Liver (tissue), 8 donors: ENCODE measurements at regions not wholly inside any gene's neighbourhood (a gene's known extent, or its start where the extent isn't known, plus 50 kb on each side); places are given as distances from the start of the nearest gene placed in this dataset.

Source experiments
- DNase-seq: peaks from one replicate; pipeline ENCODE4 v3.0.0-alpha.2; 2017; ENCODE audit warnings: low spot score
- H3K27ac ChIP-seq, 2 donors: one replicate each; pipeline ENCODE4 v1.7.0; 2013; ENCODE audit warnings: inconsistent platforms in 2 of 2, low read length in 2 of 2, control low read depth in 1 of 2, low read depth in 1 of 2, mild to moderate bottlenecking in 1 of 2
- H3K27me3 ChIP-seq, 4 donors: one replicate each; pipeline versions ENCODE4 v1.6.1 to v1.7.0; 2013; ENCODE audit warnings: low read length in 3 of 4, inconsistent platforms in 1 of 4, mild to moderate bottlenecking in 1 of 4, moderate library complexity in 1 of 4; ENCODE audit not compliant: control insufficient read depth in 4 of 4, insufficient read depth in 4 of 4
- H3K36me3 ChIP-seq, 4 donors: one replicate each; pipeline versions ENCODE4 v1.6.1 to v1.7.0; 2013; ENCODE audit warnings: low read length in 3 of 4, mild to moderate bottlenecking in 3 of 4, low read depth in 1 of 4, moderate library complexity in 1 of 4; ENCODE audit not compliant: control insufficient read depth in 4 of 4, insufficient read depth in 3 of 4
- H3K4me1 ChIP-seq, 4 donors: one replicate each; pipeline versions ENCODE4 v1.6.1 to v1.7.0; 2013; ENCODE audit warnings: low read length in 3 of 4, mild to moderate bottlenecking in 3 of 4, moderate library complexity in 1 of 4; ENCODE audit not compliant: control insufficient read depth in 4 of 4, insufficient read depth in 4 of 4
- H3K4me3 ChIP-seq, 3 donors: one replicate each; pipeline versions ENCODE4 v1.6.1 to v1.7.0; 2013; ENCODE audit warnings: low read length in 3 of 3, control low read depth in 1 of 3, low read depth in 1 of 3, mild to moderate bottlenecking in 1 of 3
- H3K9ac ChIP-seq, 2 donors: one replicate each; pipeline ENCODE4 v1.7.0; 2013; ENCODE audit warnings: low read length in 2 of 2, mild to moderate bottlenecking in 2 of 2, moderate library complexity in 2 of 2, control low read depth in 1 of 2, low read depth in 1 of 2
- H3K9me3 ChIP-seq, 4 donors: one replicate each; pipeline versions ENCODE4 v1.6.1 to v1.7.0; 2013; ENCODE audit warnings: low read length in 3 of 4; ENCODE audit not compliant: control insufficient read depth in 4 of 4
- CTCF ChIP-seq: fragments of 150-350 bp; IDR thresholded peaks from 2 replicates; pipeline ENCODE4 v1.5.1; 2017; ENCODE audit warnings: improper control_type of control experiment, low read depth, low read length; ENCODE audit not compliant: missing input control
- EGR1 ChIP-seq, 2 donors: IDR thresholded peaks; 2 replicates each; pipeline ENCODE4 v1.6.1; 2016 to 2018; ENCODE audit warnings: antibody characterized with exemption in 2 of 2, low read depth in 2 of 2
- FOXA2 ChIP-seq: IDR thresholded peaks from 2 replicates; pipeline ENCODE4 v1.6.1; 2016; ENCODE audit warnings: antibody characterized with exemption
- GABPA ChIP-seq, 2 donors: IDR thresholded peaks in 1 of 2; conservative IDR thresholded peaks in 1 of 2; 2 replicates each; pipeline ENCODE4 v1.6.1; 2016; ENCODE audit warnings: antibody characterized with exemption in 2 of 2, mild to moderate bottlenecking in 1 of 2, moderate library complexity in 1 of 2
- HNF4A ChIP-seq, 2 donors: conservative IDR thresholded peaks; 2 replicates each; pipeline ENCODE4 v1.6.1; 2016; ENCODE audit warnings: antibody characterized with exemption in 2 of 2, mild to moderate bottlenecking in 2 of 2
- HNF4G ChIP-seq: IDR thresholded peaks from 2 replicates; pipeline ENCODE4 v1.6.1; 2016; ENCODE audit warnings: antibody characterized with exemption
- JUND ChIP-seq, 2 donors: IDR thresholded peaks; 2 replicates each; pipeline ENCODE4 v1.6.1; 2016; ENCODE audit warnings: antibody characterized with exemption in 2 of 2
- MAX ChIP-seq: IDR thresholded peaks from 2 replicates; pipeline ENCODE4 v1.6.1; 2016; ENCODE audit warnings: antibody characterized with exemption
- NR2F2 ChIP-seq: IDR thresholded peaks from 2 replicates; pipeline ENCODE4 v1.6.1; 2016; ENCODE audit warnings: antibody characterized with exemption
- RAD21 ChIP-seq, 2 donors: IDR thresholded peaks; 2 replicates each; pipeline ENCODE4 v1.6.1; 2016; ENCODE audit warnings: antibody characterized with exemption in 2 of 2, mild to moderate bottlenecking in 2 of 2
- RXRA ChIP-seq, 2 donors: IDR thresholded peaks; 2 replicates each; pipeline ENCODE4 v1.6.1; 2017 to 2018; ENCODE audit warnings: antibody characterized with exemption in 2 of 2, mild to moderate bottlenecking in 1 of 2
- SP1 ChIP-seq: IDR thresholded peaks from 2 replicates; pipeline ENCODE4 v1.6.1; 2018; ENCODE audit warnings: antibody characterized with exemption, mild to moderate bottlenecking
- YY1 ChIP-seq: IDR thresholded peaks from 2 replicates; pipeline ENCODE4 v1.6.1; 2016; ENCODE audit warnings: antibody characterized with exemption, mild to moderate bottlenecking
- WGBS: extraction: QIAGEN DNeasy Blood & Tissue Kit; methylation state at CpG from one replicate; pipeline ENCODE4 v1.1.7; 2013; 5-methylcytosine and 5-hydroxymethylcytosine counted together
- TF ChIP-seq, protein P1 (sequence below): IDR thresholded peaks from 2 replicates; pipeline ENCODE4 v1.6.1; 2016; ENCODE audit warnings: antibody characterized with exemption
- TF ChIP-seq, protein P2 (sequence below): IDR thresholded peaks from 2 replicates; pipeline ENCODE4 v1.6.1; 2016; ENCODE audit warnings: antibody characterized with exemption
- donor health status: healthy.
- donor health status: healthy.
- donor health status: healthy.
- donor health status: healthy.
- donor health status: healthy.

DNA sequence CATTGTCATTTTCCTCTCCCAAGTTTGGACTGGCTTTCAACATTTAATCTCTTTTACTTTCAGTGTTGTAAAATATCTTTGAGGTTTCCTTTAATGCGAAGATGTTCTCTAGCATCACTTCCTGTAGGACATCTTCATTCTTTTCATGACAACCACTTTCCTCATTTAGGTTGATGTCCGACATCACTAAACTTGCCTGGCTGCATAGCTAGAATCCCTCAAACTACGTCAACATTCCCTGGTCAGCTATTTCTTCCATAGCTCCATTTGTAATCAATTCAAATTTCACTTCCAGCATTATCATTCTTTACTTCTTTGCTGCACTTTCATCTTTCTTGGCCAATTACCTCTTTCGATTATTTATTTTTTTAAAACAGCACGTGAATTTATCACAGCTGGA is 198.6 kb upstream of the EMCN start (continued):
- TF ChIP-seq CTCF (no peak), NR2F2 (no peak), FOXA2 (no peak)

- H3K36me3 ChIP-seq: no peaks in the 10 kb centered on the region
- no peaks in the 10 kb centered on the region for H3K27me3 ChIP-seq
- no peak overlapping the region for H3K27ac ChIP-seq
- 54% methylated on average over 4 of the region's 4 CpGs for WGBS
- H3K4me3 ChIP-seq: no peak overlapping the region
- H3K9me3 ChIP-seq: no peaks in the 10 kb centered on the region
- no peaks in the 10 kb centered on the region for H3K4me1 ChIP-seq
- no peak for DNase-seq
- no peak overlapping the region for H3K9ac ChIP-seq
- TF ChIP-seq, protein P1, sequence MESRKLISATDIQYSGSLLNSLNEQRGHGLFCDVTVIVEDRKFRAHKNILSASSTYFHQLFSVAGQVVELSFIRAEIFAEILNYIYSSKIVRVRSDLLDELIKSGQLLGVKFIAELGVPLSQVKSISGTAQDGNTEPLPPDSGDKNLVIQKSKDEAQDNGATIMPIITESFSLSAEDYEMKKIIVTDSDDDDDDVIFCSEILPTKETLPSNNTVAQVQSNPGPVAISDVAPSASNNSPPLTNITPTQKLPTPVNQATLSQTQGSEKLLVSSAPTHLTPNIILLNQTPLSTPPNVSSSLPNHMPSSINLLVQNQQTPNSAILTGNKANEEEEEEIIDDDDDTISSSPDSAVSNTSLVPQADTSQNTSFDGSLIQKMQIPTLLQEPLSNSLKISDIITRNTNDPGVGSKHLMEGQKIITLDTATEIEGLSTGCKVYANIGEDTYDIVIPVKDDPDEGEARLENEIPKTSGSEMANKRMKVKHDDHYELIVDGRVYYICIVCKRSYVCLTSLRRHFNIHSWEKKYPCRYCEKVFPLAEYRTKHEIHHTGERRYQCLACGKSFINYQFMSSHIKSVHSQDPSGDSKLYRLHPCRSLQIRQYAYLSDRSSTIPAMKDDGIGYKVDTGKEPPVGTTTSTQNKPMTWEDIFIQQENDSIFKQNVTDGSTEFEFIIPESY: no peak
- no peak for TF ChIP-seq RAD21 (IDR thresholded peaks at IDR 0.05)
These were observed 191.0 kb upstream of the EMCN start for GRCh38 chr4:100708776-100709175.

DNA sequence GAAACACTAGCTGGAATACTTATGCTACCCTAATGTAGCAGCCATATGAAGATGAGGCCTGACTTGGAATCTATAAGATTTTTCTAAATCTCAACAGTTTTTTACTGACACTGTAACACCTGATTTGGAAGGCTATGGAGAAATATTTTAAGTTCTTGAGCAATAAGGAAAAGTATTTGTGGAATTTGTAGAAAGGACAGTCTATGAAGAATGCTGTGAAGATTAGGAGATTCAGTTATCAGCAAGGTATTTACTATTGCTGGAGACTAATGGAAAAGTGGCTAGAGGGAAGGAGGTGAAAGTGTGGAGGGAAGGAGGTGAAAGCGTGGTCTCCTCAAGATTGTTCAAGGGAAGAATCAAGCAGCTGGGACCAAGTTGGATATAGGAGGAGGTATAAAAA is 190.0 kb upstream of the EMCN start:
- TF ChIP-seq RXRA (IDR thresholded peaks at IDR 0.05) (no peak), JUND (IDR thresholded peaks at IDR 0.05) (no peak), FOXA2 (no peak), HNF4A (conservative IDR thresholded peaks at IDR 0.05) (no peak), HNF4G (no peak), MAX (no peak), SP1 (no peak), CTCF (no peak)
- DNase-seq: no peak

GRCh38 chr4:100696531-100696930 is 178.7 kb upstream of the EMCN start:
- Histone ChIP-seq H3K36me3 (no peaks in the 10 kb centered on the region), H3K9ac (no peak overlapping the region), H3K4me3 (no peak overlapping the region), H3K27ac (no peak overlapping the region), H3K4me1 (no peaks in the 10 kb centered on the region), H3K27me3 (no peaks in the 10 kb centered on the region), H3K9me3 (no peaks in the 10 kb centered on the region)
- 39% methylated on average over 4 of the region's 4 CpGs for WGBS
- no peak for TF ChIP-seq FOXA2
- TF ChIP-seq YY1: no peak
- no peak for TF ChIP-seq NR2F2
- TF ChIP-seq, protein P2, sequence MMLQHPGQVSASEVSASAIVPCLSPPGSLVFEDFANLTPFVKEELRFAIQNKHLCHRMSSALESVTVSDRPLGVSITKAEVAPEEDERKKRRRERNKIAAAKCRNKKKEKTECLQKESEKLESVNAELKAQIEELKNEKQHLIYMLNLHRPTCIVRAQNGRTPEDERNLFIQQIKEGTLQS: no peak
- TF ChIP-seq GABPA (IDR thresholded peaks at IDR 0.05 in 1 of 2, conservative IDR thresholded peaks at IDR 0.05 in 1 of 2): no peak
- TF ChIP-seq HNF4G: no peak
- TF ChIP-seq EGR1 (IDR thresholded peaks at IDR 0.05; ENCODE audit: low read depth in 2 of 2): no peak
- TF ChIP-seq, protein P1: no peak
- no peak for DNase-seq

More for the DNA sequence above, 190.0 kb upstream of the EMCN start:
- H3K9me3 ChIP-seq: no peaks in the 10 kb centered on the region
- no peak overlapping the region for H3K4me3 ChIP-seq
- H3K4me1 ChIP-seq: no peaks in the 10 kb centered on the region
- H3K27me3 ChIP-seq: no peaks in the 10 kb centered on the region
- H3K36me3 ChIP-seq: no peaks in the 10 kb centered on the region
- no peak overlapping the region for H3K9ac ChIP-seq
- H3K27ac ChIP-seq: no peak overlapping the region
- WGBS: 90% methylated on average over 1 of the region's 1 CpG
